Muscle of leg (tissue), 3 donors: ENCODE measurements at regions not wholly inside any gene's neighbourhood (a gene's known extent, or its start where the extent isn't known, plus 50 kb on each side); places are given as distances from the start of the nearest gene placed in this dataset.

Source experiments
- DNase-seq: peaks from one replicate; pipeline ENCODE4 v3.0.0; 2013
- H3K27ac ChIP-seq: one replicate; pipeline ENCODE4 v1.5.1; 2013; ENCODE audit warnings: mild to moderate bottlenecking, low read length, control low read depth
- H3K27me3 ChIP-seq: one replicate; pipeline ENCODE4 v1.6.1; 2013; ENCODE audit warnings: low read length; ENCODE audit not compliant: control insufficient read depth, insufficient read depth
- H3K36me3 ChIP-seq: one replicate; pipeline ENCODE4 v1.6.1; 2013; ENCODE audit warnings: low read length; ENCODE audit not compliant: control insufficient read depth, insufficient read depth
- H3K4me1 ChIP-seq: one replicate; pipeline ENCODE4 v1.6.1; 2013; ENCODE audit warnings: low read length; ENCODE audit not compliant: control insufficient read depth, insufficient read depth
- H3K4me3 ChIP-seq: one replicate; pipeline ENCODE4 v1.5.1; 2013; ENCODE audit warnings: low read length, control low read depth
- H3K9me3 ChIP-seq: replicated peaks from 2 replicates; pipeline ENCODE4 v1.6.1; 2013; ENCODE audit warnings: low read depth, low read length; ENCODE audit not compliant: control insufficient read depth
- WGBS: methylation state at CpG from one replicate; pipeline ENCODE4 v1.1.5; 2013; ENCODE audit warnings: missing lambda C conversion rate; ENCODE audit not compliant: insufficient coverage; 5-methylcytosine and 5-hydroxymethylcytosine counted together

DNA sequence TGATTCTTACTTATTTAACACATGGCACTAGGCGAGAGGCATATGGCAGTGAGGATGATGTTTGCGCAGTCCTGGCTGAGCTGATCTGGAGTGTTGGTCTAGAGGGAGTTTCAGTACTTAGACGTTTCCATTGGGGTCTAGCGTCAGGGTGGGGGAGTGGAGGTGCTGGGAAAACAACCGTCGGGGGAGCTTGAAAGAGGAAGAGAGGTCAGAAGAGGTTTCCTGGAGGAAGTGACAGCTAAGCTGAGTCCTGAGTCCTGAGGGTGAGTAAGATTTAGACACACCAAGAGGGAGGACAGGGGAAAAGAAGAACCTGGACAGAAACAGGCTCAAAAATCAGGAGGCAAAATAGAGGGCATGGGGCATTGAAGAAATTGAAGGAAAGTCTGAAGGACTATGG is 81.4 kb downstream of the ALOX5AP start:
- H3K9me3 ChIP-seq, result no peaks in the 10 kb centered on the region
- no peaks in the 10 kb centered on the region for H3K27me3 ChIP-seq
- H3K27ac ChIP-seq, result no peak overlapping the region
- DNase-seq, result no peak
- 46% methylated on average over 5 of the region's 6 CpGs for WGBS
- H3K36me3 ChIP-seq, result no peaks in the 10 kb centered on the region
- H3K4me3 ChIP-seq, result no peak overlapping the region
- H3K4me1 ChIP-seq, result no peaks in the 10 kb centered on the region

- H3K27me3 ChIP-seq, result no peaks in the 10 kb centered on the region
- H3K4me3 ChIP-seq, result no peak overlapping the region
- WGBS, result 85% methylated on average over 10 of the region's 10 CpGs
- H3K27ac ChIP-seq, result no peak overlapping the region
- DNase-seq, result no peak
- no peaks in the 10 kb centered on the region for H3K36me3 ChIP-seq
- no peaks in the 10 kb centered on the region for H3K4me1 ChIP-seq
- no peaks in the 10 kb centered on the region for H3K9me3 ChIP-seq
Measured at GRCh38 chr13:30818323-30818960, 83.1 kb downstream of the ALOX5AP start.

GRCh38 chr13:30819136-30819888 is 84.0 kb downstream of the ALOX5AP start:
- H3K9me3 ChIP-seq, result no peaks in the 10 kb centered on the region
- no peaks in the 10 kb centered on the region for H3K27me3 ChIP-seq
- H3K36me3 ChIP-seq, result no peaks in the 10 kb centered on the region
- no peak overlapping the region for H3K4me3 ChIP-seq
- no peaks in the 10 kb centered on the region for H3K4me1 ChIP-seq
- H3K27ac ChIP-seq, result no peak overlapping the region
- 88% methylated on average over 1 of the region's 7 CpGs for WGBS
- DNase-seq, result no peak

- 80% methylated on average over 1 of the region's 2 CpGs for WGBS
- Histone ChIP-seq H3K4me3 (no peak overlapping the region), H3K27ac (no peak overlapping the region), H3K36me3 (no peaks in the 10 kb centered on the region), H3K27me3 (no peaks in the 10 kb centered on the region), H3K9me3 (no peaks in the 10 kb centered on the region), H3K4me1 (no peaks in the 10 kb centered on the region)
- no peak for DNase-seq
Measured at GRCh38 chr13:30821421-30821820, 84.7 kb upstream of the MEDAG start.

GRCh38 chr13:30824651-30825050 is 81.4 kb upstream of the MEDAG start:
- Histone ChIP-seq H3K9me3 (peaks cover 1% of the 10 kb centered on the region), H3K4me1 (peaks cover 7% of the 10 kb centered on the region), H3K27me3 (no peaks in the 10 kb centered on the region), H3K4me3 (no peak overlapping the region), H3K36me3 (no peaks in the 10 kb centered on the region), H3K27ac (no peak overlapping the region)
- WGBS, result 18% methylated on average over 7 of the region's 10 CpGs
- no peak for DNase-seq

DNA sequence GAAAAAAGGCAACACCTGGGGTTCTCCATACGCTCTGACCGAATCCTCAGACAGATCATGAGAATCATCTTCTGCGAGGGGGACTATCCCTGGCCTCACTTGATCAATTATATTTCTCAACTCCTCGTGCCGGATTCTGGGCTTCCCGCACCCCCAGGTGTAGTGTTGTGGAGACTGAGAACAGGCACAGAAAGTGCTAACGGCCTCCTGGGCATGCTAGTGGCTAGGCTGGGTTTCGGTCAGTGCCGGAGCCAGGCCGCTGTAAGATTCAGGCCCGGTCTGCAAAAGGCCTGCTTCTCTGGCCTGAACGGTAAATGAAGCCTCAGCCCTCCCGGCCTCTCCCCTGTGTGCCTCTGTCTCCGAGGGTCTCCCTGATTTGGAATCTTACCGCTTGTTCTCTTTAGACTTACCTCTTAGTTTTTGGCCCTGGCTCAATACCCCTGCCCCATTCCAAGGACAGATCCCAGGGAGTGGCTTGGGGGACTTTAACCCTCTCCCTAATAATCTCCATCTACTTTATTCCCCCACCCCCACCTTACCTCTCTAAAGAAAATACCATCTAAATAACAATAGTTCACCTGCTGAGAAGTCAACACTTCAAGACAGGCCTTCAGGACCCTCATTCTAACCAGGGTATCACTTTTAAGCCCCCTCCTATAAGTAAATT is 79.0 kb upstream of the MEDAG start:
- Histone ChIP-seq H3K27me3 (no peaks in the 10 kb centered on the region), H3K4me3 (no peak overlapping the region), H3K9me3 (peaks cover 4% of the 10 kb centered on the region), H3K27ac (no peak overlapping the region), H3K36me3 (no peaks in the 10 kb centered on the region), H3K4me1 (peaks cover 13% of the 10 kb centered on the region)
- 88% methylated on average over 13 of the region's 15 CpGs for WGBS
- no peak for DNase-seq

DNA sequence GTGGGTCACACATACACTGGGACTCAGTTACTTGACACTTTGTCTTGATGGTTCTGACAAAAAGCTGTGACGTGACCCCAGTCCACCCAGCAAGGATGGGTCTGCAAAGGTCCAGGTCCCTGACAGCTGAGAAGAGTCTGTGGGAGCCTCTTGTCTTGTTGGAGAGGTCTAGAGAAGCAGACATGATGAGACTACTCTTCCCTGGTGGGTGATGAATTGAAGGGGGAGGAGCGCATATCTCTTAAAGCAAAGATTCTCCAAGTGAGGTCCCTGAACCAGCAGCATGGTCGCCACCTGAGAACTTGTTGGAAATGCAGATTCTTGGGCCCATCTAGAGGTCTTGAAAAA is 78.5 kb upstream of the MEDAG start:
- H3K4me1 ChIP-seq, result peaks cover 13% of the 10 kb centered on the region
- H3K4me3 ChIP-seq, result no peak overlapping the region
- H3K27ac ChIP-seq, result no peak overlapping the region
- H3K27me3 ChIP-seq, result no peaks in the 10 kb centered on the region
- WGBS, result 100% methylated on average over 2 of the region's 3 CpGs
- H3K9me3 ChIP-seq, result peaks cover 4% of the 10 kb centered on the region
- no peak for DNase-seq
- H3K36me3 ChIP-seq, result no peaks in the 10 kb centered on the region

GRCh38 chr13:30829145-30829832 is 76.8 kb upstream of the MEDAG start:
- DNase-seq, result no peak
- H3K36me3 ChIP-seq, result no peaks in the 10 kb centered on the region
- H3K4me3 ChIP-seq, result no peak overlapping the region
- WGBS, result no CpG with 5 or more reads among the region's 2 CpGs
- peaks cover 4% of the 10 kb centered on the region for H3K27me3 ChIP-seq
- no peak overlapping the region for H3K27ac ChIP-seq
- H3K9me3 ChIP-seq, result peaks cover 4% of the 10 kb centered on the region
- H3K4me1 ChIP-seq, result peaks cover 26% of the 10 kb centered on the region

DNA sequence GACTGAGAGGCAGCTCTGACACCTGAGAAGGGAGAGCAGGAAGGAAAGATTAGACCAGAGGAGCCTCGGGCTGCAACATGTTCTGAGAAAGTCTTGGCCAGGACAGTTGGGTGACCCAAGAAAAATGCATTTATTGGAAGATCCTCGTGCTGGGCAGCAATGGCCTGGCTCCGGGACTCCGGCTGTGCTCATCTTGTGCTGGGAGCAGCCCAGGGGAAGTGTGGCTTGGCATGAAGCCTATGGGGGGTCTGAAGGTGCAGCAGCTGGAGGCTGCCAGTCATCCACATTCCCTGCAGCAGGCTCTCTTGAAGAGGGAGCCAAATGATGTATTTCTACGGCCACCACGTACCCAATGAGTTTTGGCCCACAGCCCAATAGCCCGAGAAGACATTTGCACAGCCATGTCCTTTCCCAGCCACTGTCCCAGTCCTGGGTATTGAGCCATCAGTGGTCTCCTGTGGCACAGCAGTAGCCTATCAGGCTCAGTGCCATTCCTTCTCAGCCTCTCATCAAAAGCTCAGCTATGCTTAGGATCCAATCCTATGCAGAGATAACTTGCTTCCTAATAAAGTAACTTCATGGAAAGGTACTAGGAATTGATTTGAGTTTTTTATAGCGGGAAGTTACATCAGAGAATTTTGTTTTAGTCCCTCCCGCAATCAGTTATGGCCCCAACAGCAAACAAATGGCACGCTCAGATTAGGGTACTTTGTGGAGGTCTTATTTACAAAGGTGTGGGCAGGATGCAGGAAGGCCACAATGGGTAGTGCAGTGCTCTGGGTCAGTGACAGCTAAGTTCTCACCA is 76.0 kb upstream of the MEDAG start:
- peak; percentile 34 for DNase-seq
- no peaks in the 10 kb centered on the region for H3K36me3 ChIP-seq
- no peak overlapping the region for H3K27ac ChIP-seq
- peaks cover 4% of the 10 kb centered on the region for H3K9me3 ChIP-seq
- WGBS, result 61% methylated on average over 7 of the region's 10 CpGs
- peaks cover 28% of the 10 kb centered on the region for H3K4me1 ChIP-seq
- peaks cover 4% of the 10 kb centered on the region for H3K27me3 ChIP-seq
- H3K4me3 ChIP-seq, result no peak overlapping the region
